Lower lobe of right lung (tissue), 2 donors: ENCODE measurements at regions not wholly inside any gene's neighbourhood (a gene's known extent, or its start where the extent isn't known, plus 50 kb on each side); places are given as distances from the start of the nearest gene placed in this dataset.

Experiments
- ATAC-seq, 2 donors: fragments of 200-7000 bp; cut with Tn5 transposase; one replicate each; pipeline ENCODE4 v1.9.1; 2020 to 2022; ENCODE audit warnings: mild to moderate bottlenecking in 2 of 2, moderate library complexity in 2 of 2
- DNase-seq: peaks from one replicate; pipeline ENCODE4 v3.0.0-alpha.2; 2020
- H3K27ac ChIP-seq: fragments of 200-600 bp; one replicate; pipeline ENCODE4 v1.8.0; 2022
- H3K27me3 ChIP-seq: fragments of 200-600 bp; one replicate; pipeline ENCODE4 v1.8.0; 2022; ENCODE audit warnings: low read depth
- H3K36me3 ChIP-seq: fragments of 200-600 bp; one replicate; pipeline ENCODE4 v1.8.0; 2022; ENCODE audit warnings: mild to moderate bottlenecking
- H3K4me1 ChIP-seq: fragments of 200-600 bp; one replicate; pipeline ENCODE4 v1.8.0; 2022
- H3K4me3 ChIP-seq: fragments of 200-600 bp; one replicate; pipeline ENCODE4 v1.8.0; 2022; ENCODE audit warnings: mild to moderate bottlenecking
- H3K9me3 ChIP-seq: fragments of 200-600 bp; one replicate; pipeline ENCODE4 v1.8.0; 2022
- CTCF ChIP-seq: fragments of 200-600 bp; IDR thresholded peaks from one replicate; pipeline ENCODE4 v1.8.0; 2022; ENCODE audit warnings: antibody characterized with exemption, mild to moderate bottlenecking
- intact Hi-C: fragments of 100-400 bp; cut with DNase I; formaldehyde crosslinking; loops from one replicate; pipeline ENCODE4 v1.11.0; 2022
- donor health status: DM: no; HTN: yes; CAD: no; lungs with severe emphysema.

DNA sequence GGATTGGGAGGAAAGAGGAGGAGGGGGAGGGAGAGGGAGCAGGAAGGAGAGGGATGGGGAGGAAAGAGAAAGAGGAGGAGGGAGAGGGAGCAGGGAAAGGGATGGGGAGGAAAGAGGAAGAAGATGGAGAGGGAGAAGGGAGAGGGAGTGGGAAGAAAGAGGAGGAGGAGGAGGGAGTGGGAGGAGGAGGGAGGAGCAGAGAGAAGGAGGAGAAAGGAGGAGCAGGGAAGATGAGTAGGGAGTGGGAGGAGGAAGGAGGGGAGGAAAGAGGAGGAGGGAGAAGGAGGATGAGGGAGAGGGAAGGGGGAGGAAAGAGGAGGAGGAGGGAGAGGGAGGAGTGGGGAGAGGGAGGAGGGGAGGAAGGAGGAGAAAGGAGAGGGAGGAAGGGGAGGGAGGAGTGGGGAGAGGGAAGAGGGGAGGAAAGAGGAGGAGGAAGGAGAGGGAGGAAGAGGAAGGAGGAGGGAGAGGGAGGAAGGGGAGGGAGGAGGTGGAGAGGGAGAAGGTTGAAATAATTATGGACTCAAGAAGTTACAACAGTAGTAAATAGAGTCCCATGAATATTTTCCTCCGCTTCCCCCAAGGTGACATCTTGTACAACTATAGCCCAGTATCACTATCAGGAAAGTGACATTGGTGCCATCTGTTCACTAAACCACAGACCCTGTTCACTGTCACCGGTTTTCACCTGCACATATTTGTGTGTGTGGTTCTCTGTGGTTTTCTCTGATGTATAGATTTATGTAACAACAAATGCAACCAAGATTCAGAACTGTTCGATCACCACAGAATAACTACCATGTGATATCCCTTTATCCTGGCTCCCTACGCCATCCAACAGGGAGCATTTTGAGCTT, 325.3 kb upstream of the EEF2KMT start:
- Histone ChIP-seq H3K27ac (no peak overlapping the region), H3K4me3 (no peak overlapping the region), H3K4me1 (no peaks in the 10 kb centered on the region), H3K36me3 (no peaks in the 10 kb centered on the region), H3K9me3 (no peaks in the 10 kb centered on the region), H3K27me3 (no peaks in the 10 kb centered on the region)
- TF ChIP-seq CTCF, result no peak
- no peak for DNase-seq
- intact Hi-C loops, result no loop called here
- ATAC-seq, result no peak

DNA sequence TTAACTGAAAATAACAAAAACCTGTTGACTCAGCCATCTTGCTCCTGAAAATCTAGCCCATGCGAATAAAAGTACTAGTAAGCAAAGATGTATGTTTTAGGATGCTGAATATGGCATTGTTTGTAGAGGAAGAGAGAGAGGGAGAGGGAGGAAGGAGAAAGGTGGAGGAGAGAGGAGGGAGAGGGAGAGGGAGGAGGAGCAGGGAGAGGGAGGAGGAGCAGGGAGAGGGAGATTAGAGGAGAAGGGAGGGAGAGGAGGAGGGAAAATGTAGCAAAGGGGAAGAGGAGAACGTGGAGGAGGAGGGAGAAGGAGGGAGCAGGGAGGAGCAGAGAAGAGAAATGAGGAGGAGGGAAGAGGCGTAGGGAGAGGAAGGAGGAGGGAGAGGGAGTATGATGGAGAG, 324.5 kb upstream of the EEF2KMT start:
- intact Hi-C loops, result no loop called here
- DNase-seq, result no peak
- Histone ChIP-seq H3K4me3 (no peak overlapping the region), H3K36me3 (no peaks in the 10 kb centered on the region), H3K9me3 (no peaks in the 10 kb centered on the region), H3K4me1 (no peaks in the 10 kb centered on the region), H3K27me3 (no peaks in the 10 kb centered on the region), H3K27ac (no peak overlapping the region)
- no peak for TF ChIP-seq CTCF
- ATAC-seq, result no peak

DNA sequence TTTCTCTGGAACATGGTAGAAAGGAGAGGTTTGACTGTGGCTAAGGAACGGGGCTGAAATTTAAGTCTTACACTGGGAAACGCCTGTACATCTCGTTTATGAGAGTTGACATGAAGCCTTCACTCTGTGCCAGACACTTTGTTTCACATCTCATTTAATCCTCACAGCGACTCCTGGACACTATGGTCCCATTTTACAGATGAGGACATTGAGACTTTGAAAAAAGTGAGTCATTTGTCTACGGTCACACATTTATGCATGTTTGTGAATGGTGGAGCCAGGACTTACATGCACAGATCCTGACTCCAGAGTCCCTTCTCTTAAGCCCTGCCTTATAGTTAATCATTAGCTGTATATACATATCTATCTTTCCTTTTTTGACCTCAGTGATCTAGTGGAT, 318.4 kb upstream of the EEF2KMT start:
- no peak overlapping the region for H3K4me3 ChIP-seq
- DNase-seq (no peak), ATAC-seq (no peak)
- no peaks in the 10 kb centered on the region for H3K9me3 ChIP-seq
- H3K27me3 ChIP-seq, result no peaks in the 10 kb centered on the region
- H3K27ac ChIP-seq, result no peak overlapping the region
- no peak for TF ChIP-seq CTCF
- H3K36me3 ChIP-seq, result no peaks in the 10 kb centered on the region
- intact Hi-C loops, result no loop called here
- H3K4me1 ChIP-seq, result no peaks in the 10 kb centered on the region

DNA sequence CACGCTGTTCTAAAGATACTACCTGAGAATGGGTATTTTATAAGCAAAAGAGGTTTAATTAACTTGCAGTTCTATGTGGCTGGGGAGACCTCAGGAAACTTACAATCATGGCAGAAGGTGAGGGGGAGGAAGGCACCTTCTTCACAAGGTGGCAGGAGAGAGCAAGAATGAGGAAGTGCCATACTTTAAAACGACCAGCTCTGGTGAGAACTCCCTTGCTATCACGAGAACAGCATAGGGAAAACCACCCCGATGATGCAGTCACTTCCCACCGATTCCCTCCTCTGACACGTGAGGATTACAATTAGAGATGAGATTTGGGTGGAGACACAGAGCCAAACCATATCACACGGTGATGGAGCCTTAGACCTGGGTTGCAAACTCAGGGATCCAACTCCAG, 317.5 kb upstream of the EEF2KMT start:
- TF ChIP-seq CTCF, result no peak
- no peak for ATAC-seq
- no peaks in the 10 kb centered on the region for H3K4me1 ChIP-seq

DNA sequence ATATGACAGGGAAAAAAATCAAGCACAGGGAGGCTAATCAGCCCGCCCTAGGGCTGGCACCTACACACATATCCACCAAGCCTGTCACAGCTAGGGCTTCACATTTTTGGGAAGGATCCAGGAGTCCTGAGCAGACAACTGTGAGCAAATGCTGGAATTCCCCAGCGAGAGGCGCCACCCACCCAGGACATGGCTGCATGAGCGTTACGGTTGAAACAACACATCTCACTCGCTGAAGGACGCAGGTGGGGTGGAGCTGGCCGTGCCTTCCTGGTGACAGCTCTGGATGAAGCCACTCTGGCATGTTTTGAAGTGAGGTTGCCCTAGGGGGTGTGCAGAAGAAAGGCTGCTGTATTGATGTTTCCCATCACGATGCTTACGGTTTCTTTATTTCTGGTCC, 315.1 kb upstream of the EEF2KMT start:
- DNase-seq (no peak), ATAC-seq (no peak)
- Histone ChIP-seq H3K4me1 (no peaks in the 10 kb centered on the region), H3K4me3 (no peak overlapping the region), H3K36me3 (no peaks in the 10 kb centered on the region), H3K27ac (no peak overlapping the region), H3K9me3 (no peaks in the 10 kb centered on the region), H3K27me3 (no peaks in the 10 kb centered on the region)
- TF ChIP-seq CTCF, result no peak
- intact Hi-C loops, result no loop called here

More for the DNA sequence above, 317.5 kb upstream of the EEF2KMT start:
- intact Hi-C loops, result no loop called here
- DNase-seq, result no peak
- Histone ChIP-seq H3K36me3 (no peaks in the 10 kb centered on the region), H3K27me3 (no peaks in the 10 kb centered on the region), H3K9me3 (no peaks in the 10 kb centered on the region), H3K4me3 (no peak overlapping the region), H3K27ac (no peak overlapping the region)
